ENCODE measurements at regions not wholly inside any gene's neighbourhood (a gene's known extent, or its start where the extent isn't known, plus 50 kb on each side); places are given as distances from the start of the nearest gene placed in this dataset.

GRCh38 chr1:17891205-17892110 is 136.3 kb downstream of the ACTL8 start:
- no peak for TF ChIP-seq GATA3 (IDR thresholded peaks at IDR 0.05; ENCODE audit: low read depth, low read length)
- no peak for TF ChIP-seq GATA2 (IDR thresholded peaks at IDR 0.05; ENCODE audit: low read depth, low read length)

- TF ChIP-seq GATA2 (IDR thresholded peaks at IDR 0.05; ENCODE audit: low read depth, low read length): no peak
- no peak for TF ChIP-seq GATA3 (IDR thresholded peaks at IDR 0.05; ENCODE audit: low read depth, low read length)
Measured at GRCh38 chr1:17892225-17892624, 137.1 kb downstream of the ACTL8 start.

GRCh38 chr1:17892851-17893250 is 137.7 kb downstream of the ACTL8 start:
- no peak for TF ChIP-seq GATA3 (IDR thresholded peaks at IDR 0.05; ENCODE audit: low read depth, low read length)

- no peak for TF ChIP-seq GATA2 (IDR thresholded peaks at IDR 0.05; ENCODE audit: low read depth, low read length)
- no peak for TF ChIP-seq GATA3 (IDR thresholded peaks at IDR 0.05; ENCODE audit: low read depth, low read length)
Measured at GRCh38 chr1:17893891-17894631, 138.9 kb downstream of the ACTL8 start.

- TF ChIP-seq GATA2 (IDR thresholded peaks at IDR 0.05; ENCODE audit: low read depth, low read length): no peak
- no peak for TF ChIP-seq GATA3 (IDR thresholded peaks at IDR 0.05; ENCODE audit: low read depth, low read length)
Measured at GRCh38 chr1:17895401-17895800, 140.3 kb downstream of the ACTL8 start.

GRCh38 chr1:17895986-17896385 is 140.9 kb downstream of the ACTL8 start:
- TF ChIP-seq GATA2 (IDR thresholded peaks at IDR 0.05; ENCODE audit: low read depth, low read length): no peak
- TF ChIP-seq GATA3 (IDR thresholded peaks at IDR 0.05; ENCODE audit: low read depth, low read length): no peak

- no peak for TF ChIP-seq GATA2 (IDR thresholded peaks at IDR 0.05; ENCODE audit: low read depth, low read length)
- TF ChIP-seq GATA3 (IDR thresholded peaks at IDR 0.05; ENCODE audit: low read depth, low read length): no peak
Measured at GRCh38 chr1:17903386-17903785, 148.3 kb downstream of the ACTL8 start.

GRCh38 chr1:17904290-17904689 is 149.2 kb downstream of the ACTL8 start:
- TF ChIP-seq GATA3 (IDR thresholded peaks at IDR 0.05; ENCODE audit: low read depth, low read length) (no peak), GATA2 (IDR thresholded peaks at IDR 0.05; ENCODE audit: low read depth, low read length) (no peak)

- TF ChIP-seq GATA2 (IDR thresholded peaks at IDR 0.05; ENCODE audit: low read depth, low read length): no peak
- TF ChIP-seq GATA3 (IDR thresholded peaks at IDR 0.05; ENCODE audit: low read depth, low read length): no peak
Measured at GRCh38 chr1:17907999-17908398, 152.9 kb downstream of the ACTL8 start.

- no peak for TF ChIP-seq GATA3 (IDR thresholded peaks at IDR 0.05; ENCODE audit: low read depth, low read length)
- no peak for TF ChIP-seq GATA2 (IDR thresholded peaks at IDR 0.05; ENCODE audit: low read depth, low read length)
Measured at GRCh38 chr1:17908945-17909344, 153.8 kb downstream of the ACTL8 start.

GRCh38 chr1:17909634-17910033 is 154.5 kb downstream of the ACTL8 start:
- TF ChIP-seq GATA3 (IDR thresholded peaks at IDR 0.05; ENCODE audit: low read depth, low read length) (no peak), GATA2 (IDR thresholded peaks at IDR 0.05; ENCODE audit: low read depth, low read length) (no peak)

GRCh38 chr1:17911791-17912190 is 156.7 kb downstream of the ACTL8 start:
- TF ChIP-seq GATA3 (IDR thresholded peaks at IDR 0.05; ENCODE audit: low read depth, low read length) (no peak), GATA2 (IDR thresholded peaks at IDR 0.05; ENCODE audit: low read depth, low read length) (no peak)

GRCh38 chr1:17912491-17912890 is 157.4 kb downstream of the ACTL8 start:
- TF ChIP-seq GATA3 (IDR thresholded peaks at IDR 0.05; ENCODE audit: low read depth, low read length) (no peak), GATA2 (IDR thresholded peaks at IDR 0.05; ENCODE audit: low read depth, low read length) (no peak)

- no peak for TF ChIP-seq GATA2 (IDR thresholded peaks at IDR 0.05; ENCODE audit: low read depth, low read length)
- TF ChIP-seq GATA3 (IDR thresholded peaks at IDR 0.05; ENCODE audit: low read depth, low read length): no peak
Measured at GRCh38 chr1:17913326-17914115, 158.4 kb downstream of the ACTL8 start.
